ENCODE measurements at regions not wholly inside any gene's neighbourhood (a gene's known extent, or its start where the extent isn't known, plus 50 kb on each side); places are given as distances from the start of the nearest gene placed in this dataset.

DNA sequence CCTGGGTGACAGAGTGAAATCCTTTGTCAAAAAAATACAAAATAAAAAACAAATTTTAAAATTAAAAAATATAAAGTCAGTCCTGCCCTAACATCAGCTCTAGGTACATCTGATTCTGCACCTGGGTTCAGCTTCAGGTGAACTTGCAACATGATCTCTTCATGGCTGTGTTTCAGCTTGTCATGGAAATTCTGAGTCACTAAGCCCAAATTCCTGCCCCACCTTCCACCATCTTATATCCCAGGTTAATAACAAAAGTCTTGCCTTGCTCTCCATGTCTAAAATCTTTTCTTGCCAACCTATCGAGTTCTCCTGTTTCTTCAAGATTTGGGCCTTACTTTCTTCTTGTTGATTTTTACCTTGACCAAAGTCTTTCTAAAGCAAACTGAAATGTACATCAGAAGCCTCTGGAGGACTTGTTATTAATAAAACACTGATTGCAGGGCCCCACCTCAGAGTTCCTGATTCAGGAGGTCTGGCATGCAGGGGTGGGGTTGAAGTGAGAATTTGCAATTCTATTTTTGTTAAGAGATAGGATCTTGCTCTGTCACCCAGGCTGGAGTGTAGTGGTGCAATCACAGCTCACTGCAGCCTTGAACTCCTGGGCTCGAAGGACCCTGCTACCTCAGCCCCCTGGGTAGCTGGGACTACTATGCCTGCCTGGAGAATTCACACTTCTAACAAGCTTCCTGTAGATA, 125.8 kb upstream of the VCX3A start:
- Histone ChIP-seq H3K4me3 (no peak overlapping the region), H3K4me1 (no peaks in the 10 kb centered on the region), H3K9me3 (no peaks in the 10 kb centered on the region), H3K27ac (no peak overlapping the region), H3K27me3 (no peaks in the 10 kb centered on the region), H3K36me3 (no peaks in the 10 kb centered on the region)
- no peak for DNase-seq (ENCODE audit: low spot score)
- TF ChIP-seq CTCF (IDR thresholded peaks at IDR 0.05): no peak

DNA sequence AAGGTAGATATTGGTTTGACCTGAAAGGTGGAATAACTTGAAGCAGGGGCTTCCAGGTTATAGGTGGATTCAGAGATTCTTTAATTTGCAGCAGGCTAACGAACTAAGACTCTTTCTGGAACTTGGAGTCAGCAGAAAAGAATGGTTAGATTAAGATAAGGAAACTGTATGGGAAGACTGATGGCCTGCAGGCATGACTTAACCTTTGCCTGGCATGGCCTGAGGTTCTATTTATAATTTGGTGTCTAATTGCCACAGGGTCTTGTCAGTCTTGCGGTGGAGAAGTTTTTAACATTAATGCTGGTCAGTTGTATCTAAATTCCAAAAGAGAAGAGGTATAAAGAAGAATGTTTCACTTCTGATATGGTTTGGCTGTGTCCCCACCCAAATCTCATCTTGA, 110.3 kb upstream of the VCX3A start:
- no peak overlapping the region for H3K27ac ChIP-seq
- DNase-seq (ENCODE audit: low spot score): no peak
- no peaks in the 10 kb centered on the region for H3K27me3 ChIP-seq
- H3K4me3 ChIP-seq: no peak overlapping the region
- no peaks in the 10 kb centered on the region for H3K9me3 ChIP-seq
- TF ChIP-seq CTCF (IDR thresholded peaks at IDR 0.05): no peak
- H3K4me1 ChIP-seq: no peaks in the 10 kb centered on the region
- H3K36me3 ChIP-seq: no peaks in the 10 kb centered on the region

DNA sequence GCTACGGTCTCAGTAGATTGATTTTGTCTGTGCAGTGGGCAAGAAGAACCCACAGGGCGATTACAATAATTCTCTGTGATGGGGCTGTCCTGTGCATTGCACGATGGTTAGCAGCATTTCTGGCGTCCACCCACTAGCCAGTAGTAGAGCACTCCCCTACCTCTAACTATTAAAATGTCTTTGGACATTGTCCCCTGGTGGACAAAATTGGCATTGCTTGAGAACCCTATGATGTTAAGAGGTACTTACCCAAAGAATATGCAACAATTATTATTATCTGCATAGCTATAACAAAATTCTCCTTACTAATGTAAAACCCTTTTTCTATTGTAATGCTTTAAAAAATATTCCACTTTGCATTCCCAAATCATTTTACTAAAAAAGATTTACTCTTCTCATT, 109.5 kb upstream of the VCX3A start:
- Histone ChIP-seq H3K4me3 (no peak overlapping the region), H3K36me3 (no peaks in the 10 kb centered on the region), H3K4me1 (no peaks in the 10 kb centered on the region), H3K27me3 (no peaks in the 10 kb centered on the region), H3K27ac (no peak overlapping the region), H3K9me3 (no peaks in the 10 kb centered on the region)
- TF ChIP-seq CTCF (IDR thresholded peaks at IDR 0.05): peak in 1 of 2 donors; percentile 32
- DNase-seq (ENCODE audit: low spot score): no peak

GRCh38 chrX:6640727-6641126, 105.8 kb upstream of the VCX3A start:
- no peaks in the 10 kb centered on the region for H3K4me1 ChIP-seq
- H3K4me3 ChIP-seq: no peak overlapping the region
- no peak for DNase-seq (ENCODE audit: low spot score)
- no peak for TF ChIP-seq CTCF (IDR thresholded peaks at IDR 0.05)
- H3K27me3 ChIP-seq: no peaks in the 10 kb centered on the region
- no peak overlapping the region for H3K27ac ChIP-seq
- no peaks in the 10 kb centered on the region for H3K9me3 ChIP-seq
- no peaks in the 10 kb centered on the region for H3K36me3 ChIP-seq

GRCh38 chrX:6614506-6614905, 79.6 kb upstream of the VCX3A start:
- H3K27ac ChIP-seq: no peak overlapping the region
- no peaks in the 10 kb centered on the region for H3K27me3 ChIP-seq
- no peak overlapping the region for H3K4me3 ChIP-seq
- DNase-seq (ENCODE audit: low spot score): no peak
- no peak for TF ChIP-seq CTCF (IDR thresholded peaks at IDR 0.05)
- no peaks in the 10 kb centered on the region for H3K9me3 ChIP-seq
- no peaks in the 10 kb centered on the region for H3K4me1 ChIP-seq
- no peaks in the 10 kb centered on the region for H3K36me3 ChIP-seq

- no peak overlapping the region for H3K4me3 ChIP-seq
- H3K4me1 ChIP-seq: no peaks in the 10 kb centered on the region
- no peaks in the 10 kb centered on the region for H3K27me3 ChIP-seq
- no peak overlapping the region for H3K27ac ChIP-seq
- no peak for TF ChIP-seq CTCF (IDR thresholded peaks at IDR 0.05)
- H3K9me3 ChIP-seq: no peaks in the 10 kb centered on the region
- no peak for DNase-seq (ENCODE audit: low spot score)
- no peaks in the 10 kb centered on the region for H3K36me3 ChIP-seq
Observed at GRCh38 chrX:6599230-6599860, 64.4 kb upstream of the VCX3A start.

Measured in right atrium auricular region (tissue), 2 donors.